ENCODE measurements at regions not wholly inside any gene's neighbourhood (a gene's known extent, or its start where the extent isn't known, plus 50 kb on each side); places are given as distances from the start of the nearest gene placed in this dataset.

- Histone ChIP-seq H3K4me1 (peaks cover 4% of the 10 kb centered on the region), H3K79me2 (ENCODE audit: low read depth) (no peaks in the 10 kb centered on the region), H4K20me1 (ENCODE audit: low read depth) (no peaks in the 10 kb centered on the region), H3K9ac (no peak overlapping the region), H3K4me3 (no peak overlapping the region), H3K27me3 (no peaks in the 10 kb centered on the region), H3K36me3 (no peaks in the 10 kb centered on the region), H3K9me3 (ENCODE audit: low read depth) (no peaks in the 10 kb centered on the region), H2AFZ (replicated peaks) (no peak overlapping the region), H3K27ac (no peak overlapping the region), H3F3A (ENCODE audit: low read depth) (no peaks in the 10 kb centered on the region), H3K4me2 (peak overlapping the region; percentile 2)
- TF ChIP-seq CTCF (IDR thresholded peaks at IDR 0.05) (no peak), EZH2 (IDR thresholded peaks at IDR 0.05) (no peak), EZH2phosphoT487 (IDR thresholded peaks at IDR 0.05) (no peak)
- Mint-ChIP-seq H3K36me3 (no peaks in the 10 kb centered on the region), H3K4me3 (no peak overlapping the region), H3K4me1 (peaks cover 34% of the 10 kb centered on the region), H3K9me3 (no peaks in the 10 kb centered on the region), H3K27ac (no peak overlapping the region), H3K27me3 (ENCODE audit: insufficient read depth, low read depth) (no peaks in the 10 kb centered on the region)
- peak; percentile 49 for DNase-seq (ENCODE audit: low spot score)
Measured at GRCh38 chr11:111086058-111086457, 159.5 kb upstream of the POU2AF2 start.

GRCh38 chr11:111082664-111083063 is 162.9 kb upstream of the POU2AF2 start:
- H3K4me1 Mint-ChIP-seq, result peaks cover 46% of the 10 kb centered on the region
- no peaks in the 10 kb centered on the region for H4K20me1 ChIP-seq (ENCODE audit: low read depth)
- DNase-seq (ENCODE audit: low spot score), result peak; percentile 2

GRCh38 chr11:111081021-111081511 is 164.5 kb upstream of the POU2AF2 start:
- H3K27me3 ChIP-seq, result no peaks in the 10 kb centered on the region
- H3K36me3 Mint-ChIP-seq, result no peaks in the 10 kb centered on the region
- no peaks in the 10 kb centered on the region for H3K79me2 ChIP-seq (ENCODE audit: low read depth)
- peak overlapping the region; percentile 86 for H3K27ac Mint-ChIP-seq
- no peaks in the 10 kb centered on the region for H3K9me3 ChIP-seq (ENCODE audit: low read depth)
- no peaks in the 10 kb centered on the region for H3K9me3 Mint-ChIP-seq
- peaks cover 43% of the 10 kb centered on the region for H3K4me1 Mint-ChIP-seq
- no peak overlapping the region for H2AFZ ChIP-seq (replicated peaks)
- H3K27ac ChIP-seq, result no peak overlapping the region
- no peaks in the 10 kb centered on the region for H4K20me1 ChIP-seq (ENCODE audit: low read depth)
- H3K4me3 Mint-ChIP-seq, result no peak overlapping the region
- no peak for TF ChIP-seq EZH2 (IDR thresholded peaks at IDR 0.05)
- TF ChIP-seq CTCF (IDR thresholded peaks at IDR 0.05), result no peak
- TF ChIP-seq EZH2phosphoT487 (IDR thresholded peaks at IDR 0.05), result no peak
- H3K4me2 ChIP-seq, result no peak overlapping the region
- H3K4me1 ChIP-seq, result peaks cover 4% of the 10 kb centered on the region
- H3K9ac ChIP-seq, result no peak overlapping the region
- H3F3A ChIP-seq (ENCODE audit: low read depth), result no peaks in the 10 kb centered on the region
- H3K36me3 ChIP-seq, result no peaks in the 10 kb centered on the region
- no peak overlapping the region for H3K4me3 ChIP-seq
- peaks cover 5% of the 10 kb centered on the region for H3K27me3 Mint-ChIP-seq (ENCODE audit: insufficient read depth, low read depth)
- no peak for DNase-seq (ENCODE audit: low spot score)

More at GRCh38 chr11:111082664-111083063, 162.9 kb upstream of the POU2AF2 start:
- H3K36me3 ChIP-seq, result no peaks in the 10 kb centered on the region
- no peaks in the 10 kb centered on the region for H3K36me3 Mint-ChIP-seq
- no peak overlapping the region for H3K9ac ChIP-seq
- no peaks in the 10 kb centered on the region for H3F3A ChIP-seq (ENCODE audit: low read depth)
- peak overlapping the region; percentile 64 for H3K27ac Mint-ChIP-seq
- TF ChIP-seq CTCF (IDR thresholded peaks at IDR 0.05) (no peak), EZH2phosphoT487 (IDR thresholded peaks at IDR 0.05) (no peak), EZH2 (IDR thresholded peaks at IDR 0.05) (no peak)
- no peak overlapping the region for H3K4me3 ChIP-seq
- H3K27ac ChIP-seq, result no peak overlapping the region
- H3K79me2 ChIP-seq (ENCODE audit: low read depth), result no peaks in the 10 kb centered on the region
- H3K27me3 ChIP-seq, result no peaks in the 10 kb centered on the region
- H3K9me3 ChIP-seq (ENCODE audit: low read depth), result no peaks in the 10 kb centered on the region
- H3K4me1 ChIP-seq, result peaks cover 4% of the 10 kb centered on the region
- H3K4me2 ChIP-seq, result no peak overlapping the region
- H3K9me3 Mint-ChIP-seq, result no peaks in the 10 kb centered on the region
- H3K4me3 Mint-ChIP-seq, result no peak overlapping the region
- H2AFZ ChIP-seq (replicated peaks), result peak overlapping the region; percentile 89
- peaks cover 5% of the 10 kb centered on the region for H3K27me3 Mint-ChIP-seq (ENCODE audit: insufficient read depth, low read depth)
